WTC11 (cell line): ENCODE measurements at regions not wholly inside any gene's neighbourhood (a gene's known extent, or its start where the extent isn't known, plus 50 kb on each side); places are given as distances from the start of the nearest gene placed in this dataset.

Experiments
- CREM ChIP-seq: sonication (generic); formaldehyde crosslinking; IDR thresholded peaks from 2 replicates; pipeline ENCODE4 v1.8.1; 2022; ENCODE audit warnings: mild to moderate bottlenecking, missing genetic modification reagents, moderate library complexity
- ESRRA ChIP-seq: sonication (generic); formaldehyde crosslinking; IDR thresholded peaks from 2 replicates; pipeline ENCODE4 v1.8.1; 2022; ENCODE audit warnings: mild to moderate bottlenecking, missing genetic modification reagents, borderline replicate concordance
- JUN ChIP-seq: sonication (generic); formaldehyde crosslinking; IDR thresholded peaks from 2 replicates; pipeline ENCODE4 v1.8.0; 2023; ENCODE audit warnings: mild to moderate bottlenecking, missing genetic modification reagents
- NFYB ChIP-seq: sonication (generic); formaldehyde crosslinking; conservative IDR thresholded peaks from 2 replicates; pipeline ENCODE4 v1.8.0; 2022; ENCODE audit warnings: low read depth, missing genetic modification reagents
- ZNF121 ChIP-seq: sonication (generic); formaldehyde crosslinking; IDR thresholded peaks from 2 replicates; pipeline ENCODE4 v1.8.0; 2023; ENCODE audit warnings: missing genetic modification reagents
- TF ChIP-seq, protein P1 (sequence below): fragments of 200-600 bp; IDR thresholded peaks from 2 replicates; pipeline ENCODE4 v1.8.0; 2022; ENCODE audit warnings: antibody characterized with exemption
- TF ChIP-seq, protein P2 (sequence below): sonication (generic); formaldehyde crosslinking; IDR thresholded peaks from 2 replicates; pipeline ENCODE4 v1.8.1; 2023; ENCODE audit warnings: mild to moderate bottlenecking, missing genetic modification reagents, moderate library complexity
- TF ChIP-seq, protein P3 (sequence below): fragments of 250-450 bp; sonication (Bioruptor Pico); IDR thresholded peaks from 2 replicates; pipeline ENCODE4 v2.1.2; 2022; ENCODE audit warnings: mild to moderate bottlenecking, moderate library complexity
- TF ChIP-seq, protein P4 (sequence below): sonication (generic); formaldehyde crosslinking; IDR thresholded peaks from 2 replicates; pipeline ENCODE4 v1.8.1; 2023; ENCODE audit warnings: mild to moderate bottlenecking, missing genetic modification reagents, moderate library complexity
- TF ChIP-seq, protein P5 (sequence below): sonication (generic); formaldehyde crosslinking; IDR thresholded peaks from 2 replicates; pipeline ENCODE4 v1.8.0; 2022; ENCODE audit warnings: mild to moderate bottlenecking, missing genetic modification reagents
- TF ChIP-seq, protein P6 (sequence below): sonication (generic); formaldehyde crosslinking; IDR thresholded peaks from 2 replicates; pipeline ENCODE4 v1.8.0; 2023; ENCODE audit warnings: missing genetic modification reagents
- TF ChIP-seq, protein P7 (sequence below): sonication (generic); formaldehyde crosslinking; IDR thresholded peaks from 2 replicates; pipeline ENCODE4 v1.8.1; 2022; ENCODE audit warnings: mild to moderate bottlenecking, missing genetic modification reagents, moderate library complexity, borderline replicate concordance

DNA sequence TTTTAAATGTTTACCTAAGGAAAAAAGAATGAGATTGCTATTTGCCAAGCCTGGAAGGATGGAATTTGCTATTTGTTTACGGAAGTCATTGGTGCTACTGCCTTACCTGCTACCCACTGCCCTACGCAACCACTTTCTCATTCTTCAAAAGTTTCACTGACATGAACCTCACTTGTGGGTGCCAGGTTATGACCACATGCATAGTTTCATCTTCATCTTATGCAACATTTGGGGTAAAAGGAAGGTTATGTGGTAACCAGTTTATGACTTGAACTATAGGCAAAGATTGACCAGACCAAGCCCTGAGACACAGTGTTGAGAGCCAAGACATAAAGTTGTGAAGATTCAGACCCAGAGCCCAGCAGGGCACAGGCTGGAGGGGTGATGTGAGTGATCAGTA is 142.5 kb downstream of the LACC1 start:
- no peak for TF ChIP-seq ESRRA (CRISPR knock-in tag)
- TF ChIP-seq JUN (CRISPR knock-in tag), result no peak
- TF ChIP-seq, protein P1, sequence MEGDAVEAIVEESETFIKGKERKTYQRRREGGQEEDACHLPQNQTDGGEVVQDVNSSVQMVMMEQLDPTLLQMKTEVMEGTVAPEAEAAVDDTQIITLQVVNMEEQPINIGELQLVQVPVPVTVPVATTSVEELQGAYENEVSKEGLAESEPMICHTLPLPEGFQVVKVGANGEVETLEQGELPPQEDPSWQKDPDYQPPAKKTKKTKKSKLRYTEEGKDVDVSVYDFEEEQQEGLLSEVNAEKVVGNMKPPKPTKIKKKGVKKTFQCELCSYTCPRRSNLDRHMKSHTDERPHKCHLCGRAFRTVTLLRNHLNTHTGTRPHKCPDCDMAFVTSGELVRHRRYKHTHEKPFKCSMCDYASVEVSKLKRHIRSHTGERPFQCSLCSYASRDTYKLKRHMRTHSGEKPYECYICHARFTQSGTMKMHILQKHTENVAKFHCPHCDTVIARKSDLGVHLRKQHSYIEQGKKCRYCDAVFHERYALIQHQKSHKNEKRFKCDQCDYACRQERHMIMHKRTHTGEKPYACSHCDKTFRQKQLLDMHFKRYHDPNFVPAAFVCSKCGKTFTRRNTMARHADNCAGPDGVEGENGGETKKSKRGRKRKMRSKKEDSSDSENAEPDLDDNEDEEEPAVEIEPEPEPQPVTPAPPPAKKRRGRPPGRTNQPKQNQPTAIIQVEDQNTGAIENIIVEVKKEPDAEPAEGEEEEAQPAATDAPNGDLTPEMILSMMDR, result no peak
- TF ChIP-seq, protein P2, sequence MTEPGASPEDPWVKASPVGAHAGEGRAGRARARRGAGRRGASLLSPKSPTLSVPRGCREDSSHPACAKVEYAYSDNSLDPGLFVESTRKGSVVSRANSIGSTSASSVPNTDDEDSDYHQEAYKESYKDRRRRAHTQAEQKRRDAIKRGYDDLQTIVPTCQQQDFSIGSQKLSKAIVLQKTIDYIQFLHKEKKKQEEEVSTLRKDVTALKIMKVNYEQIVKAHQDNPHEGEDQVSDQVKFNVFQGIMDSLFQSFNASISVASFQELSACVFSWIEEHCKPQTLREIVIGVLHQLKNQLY, result no peak
- no peak for TF ChIP-seq ZNF121
- no peak for TF ChIP-seq CREM (CRISPR knock-in tag)
- no peak for TF ChIP-seq NFYB
- TF ChIP-seq, protein P3, sequence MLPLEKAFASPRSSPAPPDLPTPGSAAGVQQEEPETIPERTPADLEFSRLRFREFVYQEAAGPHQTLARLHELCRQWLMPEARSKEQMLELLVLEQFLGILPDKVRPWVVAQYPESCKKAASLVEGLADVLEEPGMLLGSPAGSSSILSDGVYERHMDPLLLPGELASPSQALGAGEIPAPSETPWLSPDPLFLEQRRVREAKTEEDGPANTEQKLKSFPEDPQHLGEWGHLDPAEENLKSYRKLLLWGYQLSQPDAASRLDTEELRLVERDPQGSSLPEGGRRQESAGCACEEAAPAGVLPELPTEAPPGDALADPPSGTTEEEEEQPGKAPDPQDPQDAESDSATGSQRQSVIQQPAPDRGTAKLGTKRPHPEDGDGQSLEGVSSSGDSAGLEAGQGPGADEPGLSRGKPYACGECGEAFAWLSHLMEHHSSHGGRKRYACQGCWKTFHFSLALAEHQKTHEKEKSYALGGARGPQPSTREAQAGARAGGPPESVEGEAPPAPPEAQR (CRISPR knock-in tag), result no peak
- TF ChIP-seq, protein P4, sequence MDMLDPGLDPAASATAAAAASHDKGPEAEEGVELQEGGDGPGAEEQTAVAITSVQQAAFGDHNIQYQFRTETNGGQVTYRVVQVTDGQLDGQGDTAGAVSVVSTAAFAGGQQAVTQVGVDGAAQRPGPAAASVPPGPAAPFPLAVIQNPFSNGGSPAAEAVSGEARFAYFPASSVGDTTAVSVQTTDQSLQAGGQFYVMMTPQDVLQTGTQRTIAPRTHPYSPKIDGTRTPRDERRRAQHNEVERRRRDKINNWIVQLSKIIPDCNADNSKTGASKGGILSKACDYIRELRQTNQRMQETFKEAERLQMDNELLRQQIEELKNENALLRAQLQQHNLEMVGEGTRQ (CRISPR knock-in tag), result no peak
- TF ChIP-seq, protein P5, sequence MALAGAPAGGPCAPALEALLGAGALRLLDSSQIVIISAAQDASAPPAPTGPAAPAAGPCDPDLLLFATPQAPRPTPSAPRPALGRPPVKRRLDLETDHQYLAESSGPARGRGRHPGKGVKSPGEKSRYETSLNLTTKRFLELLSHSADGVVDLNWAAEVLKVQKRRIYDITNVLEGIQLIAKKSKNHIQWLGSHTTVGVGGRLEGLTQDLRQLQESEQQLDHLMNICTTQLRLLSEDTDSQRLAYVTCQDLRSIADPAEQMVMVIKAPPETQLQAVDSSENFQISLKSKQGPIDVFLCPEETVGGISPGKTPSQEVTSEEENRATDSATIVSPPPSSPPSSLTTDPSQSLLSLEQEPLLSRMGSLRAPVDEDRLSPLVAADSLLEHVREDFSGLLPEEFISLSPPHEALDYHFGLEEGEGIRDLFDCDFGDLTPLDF, result no peak
- TF ChIP-seq, protein P6, sequence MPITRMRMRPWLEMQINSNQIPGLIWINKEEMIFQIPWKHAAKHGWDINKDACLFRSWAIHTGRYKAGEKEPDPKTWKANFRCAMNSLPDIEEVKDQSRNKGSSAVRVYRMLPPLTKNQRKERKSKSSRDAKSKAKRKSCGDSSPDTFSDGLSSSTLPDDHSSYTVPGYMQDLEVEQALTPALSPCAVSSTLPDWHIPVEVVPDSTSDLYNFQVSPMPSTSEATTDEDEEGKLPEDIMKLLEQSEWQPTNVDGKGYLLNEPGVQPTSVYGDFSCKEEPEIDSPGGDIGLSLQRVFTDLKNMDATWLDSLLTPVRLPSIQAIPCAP (CRISPR knock-in tag), result no peak
- TF ChIP-seq, protein P7, sequence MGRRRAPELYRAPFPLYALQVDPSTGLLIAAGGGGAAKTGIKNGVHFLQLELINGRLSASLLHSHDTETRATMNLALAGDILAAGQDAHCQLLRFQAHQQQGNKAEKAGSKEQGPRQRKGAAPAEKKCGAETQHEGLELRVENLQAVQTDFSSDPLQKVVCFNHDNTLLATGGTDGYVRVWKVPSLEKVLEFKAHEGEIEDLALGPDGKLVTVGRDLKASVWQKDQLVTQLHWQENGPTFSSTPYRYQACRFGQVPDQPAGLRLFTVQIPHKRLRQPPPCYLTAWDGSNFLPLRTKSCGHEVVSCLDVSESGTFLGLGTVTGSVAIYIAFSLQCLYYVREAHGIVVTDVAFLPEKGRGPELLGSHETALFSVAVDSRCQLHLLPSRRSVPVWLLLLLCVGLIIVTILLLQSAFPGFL (CRISPR knock-in tag), result no peak
